H4 (cell line): ENCODE measurements at regions not wholly inside any gene's neighbourhood (a gene's known extent, or its start where the extent isn't known, plus 50 kb on each side); places are given as distances from the start of the nearest gene placed in this dataset.

ENCODE experiments used
- DNase-seq: peaks from one replicate; pipeline ENCODE4 v3.0.0-alpha.2; 2015; ENCODE audit warnings: low spot score

DNA sequence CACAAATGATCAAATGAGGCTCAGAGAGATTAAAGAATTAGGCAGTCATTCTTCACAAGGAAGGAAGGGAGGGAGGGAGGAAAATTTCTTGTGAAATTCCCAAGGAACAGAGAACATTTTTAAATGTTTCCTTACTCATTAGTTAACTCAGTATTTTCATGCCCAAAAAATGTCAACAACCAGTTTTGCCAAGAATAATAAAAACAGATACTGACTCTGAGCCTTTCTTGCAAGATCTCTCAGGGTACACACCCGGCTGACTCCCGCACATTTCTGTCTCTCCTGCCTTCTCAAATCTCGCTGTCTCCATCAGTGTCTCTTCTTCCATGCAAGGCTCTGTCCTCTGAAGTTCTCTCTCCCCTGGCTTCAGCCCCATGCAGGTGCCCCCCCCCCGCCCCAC lies 265.9 kb downstream of the TJP1 start:
- DNase-seq, result no peak

DNA sequence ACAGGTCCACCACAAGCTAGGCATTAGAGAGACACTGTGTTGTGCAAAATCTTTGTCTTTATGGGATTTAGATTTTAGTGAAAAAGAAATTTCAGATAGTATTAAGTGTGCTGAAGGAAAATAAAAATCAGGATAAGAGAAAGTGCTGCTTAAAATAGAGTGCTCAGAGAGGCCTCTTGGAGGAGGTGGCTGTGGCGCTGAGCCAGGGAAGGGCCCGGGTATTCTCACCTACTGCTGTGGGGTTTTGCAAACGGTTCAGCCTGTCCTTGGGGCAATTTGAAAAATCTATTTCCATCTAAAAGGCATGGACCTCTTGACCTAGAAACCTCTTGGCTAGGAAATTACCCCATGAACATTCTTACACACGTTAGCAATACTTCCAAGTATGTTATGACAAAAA lies 267.7 kb downstream of the TJP1 start:
- no peak for DNase-seq

DNA sequence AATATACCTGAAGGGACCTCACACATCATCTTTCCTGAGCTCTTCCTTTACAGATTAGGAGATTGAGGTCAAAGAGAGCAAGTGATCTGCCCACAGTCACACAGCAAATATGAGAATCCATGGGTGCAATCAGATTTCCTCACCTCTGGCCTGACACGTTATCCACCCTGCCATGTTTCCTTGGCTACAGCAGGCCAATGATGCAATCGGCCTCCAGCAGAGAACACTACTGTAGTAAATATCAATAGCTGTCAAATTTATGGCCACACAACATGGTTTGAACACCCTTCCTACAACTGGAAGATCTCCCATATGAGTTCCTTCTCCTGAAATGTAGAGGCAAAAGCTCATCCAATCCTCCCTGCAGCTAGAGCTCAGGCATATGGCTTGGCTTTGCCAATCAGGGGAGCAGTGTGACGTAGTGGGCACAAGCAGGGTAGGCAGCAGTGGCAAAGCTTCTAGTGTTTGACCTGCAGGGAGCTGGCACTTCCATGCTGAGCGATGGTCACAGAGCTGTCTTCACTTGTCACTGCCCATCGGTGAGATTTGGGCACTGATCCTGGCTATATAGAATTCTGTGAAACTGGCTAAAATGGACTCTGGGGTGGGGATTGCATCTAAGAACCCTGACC lies 271.3 kb downstream of the TJP1 start:
- DNase-seq, result no peak

DNA sequence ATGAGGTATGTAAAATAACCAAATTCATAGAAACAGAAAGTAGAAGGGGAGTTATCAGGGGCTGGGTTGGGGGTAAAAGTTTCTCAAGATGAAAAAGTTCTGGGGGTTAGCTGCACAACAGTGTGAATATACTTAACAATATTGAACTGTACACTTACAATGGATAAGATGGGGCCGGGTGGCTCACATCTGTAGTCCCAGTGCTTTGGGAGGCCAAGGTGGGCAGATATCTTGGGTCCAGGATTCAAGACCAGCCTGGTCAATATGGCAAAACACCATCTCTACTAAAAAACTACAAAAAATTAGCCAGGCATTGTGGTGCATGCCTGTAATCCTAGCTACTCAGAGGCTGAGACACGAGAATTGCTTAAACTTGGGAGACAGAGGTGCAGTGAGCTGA lies 274.3 kb downstream of the TJP1 start:
- DNase-seq, result no peak

DNA sequence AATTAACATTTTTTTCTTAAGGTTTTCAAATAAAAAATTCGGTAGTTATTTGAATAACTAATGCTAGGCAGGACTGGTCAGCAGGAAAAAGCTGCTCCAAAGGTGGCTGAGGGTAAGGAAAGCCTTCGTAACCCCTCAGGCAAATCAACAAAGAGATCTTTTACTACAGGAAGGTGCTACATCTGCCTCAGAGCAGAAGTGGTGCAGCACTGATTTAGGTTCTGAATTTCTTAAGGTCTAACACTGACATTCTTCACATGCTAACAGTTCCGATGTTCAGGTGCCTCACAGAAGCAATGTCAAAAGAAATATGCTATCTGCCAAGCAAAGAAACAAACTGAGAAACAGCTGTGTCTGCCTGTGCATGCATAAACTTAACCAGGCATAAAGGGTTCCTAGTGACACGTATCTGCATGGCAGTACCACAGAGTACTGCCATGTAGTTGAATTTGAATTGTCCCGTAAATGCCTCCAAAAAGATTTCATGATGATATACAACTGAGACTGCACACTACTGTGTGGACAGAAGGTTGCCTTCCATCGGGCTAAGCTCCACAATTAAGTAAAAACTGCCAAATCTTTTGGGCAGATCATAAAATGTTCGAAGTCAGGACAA lies 275.0 kb upstream of the NSMCE3 start:
- DNase-seq, result no peak

DNA sequence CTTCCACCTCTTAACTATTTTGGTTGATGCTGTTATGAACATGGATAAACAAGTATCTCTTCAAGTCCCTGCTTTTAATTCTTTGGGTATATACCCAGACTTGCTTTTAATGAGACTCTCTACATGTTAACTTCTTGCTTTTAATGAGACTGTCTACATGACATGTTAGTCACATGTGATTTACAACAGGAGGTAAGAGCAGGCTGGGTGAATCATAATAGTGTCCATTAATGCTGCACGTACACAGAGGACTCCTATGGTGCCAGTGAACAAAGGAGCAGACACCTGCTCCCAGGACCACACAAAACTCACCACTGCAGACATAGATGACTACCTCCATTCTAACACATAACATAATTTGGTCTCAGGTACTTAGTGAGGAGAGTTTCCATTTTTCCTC lies 273.4 kb upstream of the NSMCE3 start:
- no peak for DNase-seq

DNA sequence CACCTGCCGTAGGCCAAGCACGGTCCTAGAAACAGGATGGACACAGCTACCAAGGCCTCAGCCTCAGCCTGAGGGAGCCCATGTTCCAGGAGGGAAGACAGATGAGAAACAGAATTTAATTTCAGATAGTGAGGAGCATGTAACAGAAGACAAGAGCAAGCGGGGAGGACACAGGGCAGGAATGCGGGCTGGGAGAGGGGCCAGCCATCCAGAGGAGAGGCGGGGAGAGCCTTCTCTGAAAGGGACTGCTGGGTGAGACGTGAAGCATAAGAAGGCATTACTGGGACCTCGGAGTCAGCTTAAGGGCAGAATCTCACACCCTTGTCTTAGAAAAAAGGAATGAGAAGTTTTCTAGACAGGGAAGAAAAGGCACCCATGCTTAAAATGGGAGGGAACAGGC lies 271.7 kb upstream of the NSMCE3 start:
- DNase-seq, result no peak

DNA sequence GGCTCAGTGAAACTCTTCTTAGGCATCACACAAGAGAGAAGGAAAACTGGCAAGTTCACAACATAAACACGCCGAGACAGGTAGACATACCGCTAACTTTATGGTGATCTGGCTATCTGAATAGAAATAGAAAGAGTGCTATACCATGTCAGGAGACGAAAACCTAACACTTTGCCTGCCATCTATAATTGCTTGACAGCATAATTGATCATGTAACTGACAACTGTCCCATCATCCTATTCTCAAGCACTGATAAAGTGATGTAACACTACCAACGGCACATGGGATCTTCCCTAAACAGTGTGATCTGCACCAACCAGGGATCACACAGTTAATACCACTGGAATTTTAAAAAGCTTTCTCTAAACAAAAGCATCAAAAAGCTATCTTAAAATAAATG lies 270.9 kb upstream of the NSMCE3 start:
- no peak for DNase-seq

DNA sequence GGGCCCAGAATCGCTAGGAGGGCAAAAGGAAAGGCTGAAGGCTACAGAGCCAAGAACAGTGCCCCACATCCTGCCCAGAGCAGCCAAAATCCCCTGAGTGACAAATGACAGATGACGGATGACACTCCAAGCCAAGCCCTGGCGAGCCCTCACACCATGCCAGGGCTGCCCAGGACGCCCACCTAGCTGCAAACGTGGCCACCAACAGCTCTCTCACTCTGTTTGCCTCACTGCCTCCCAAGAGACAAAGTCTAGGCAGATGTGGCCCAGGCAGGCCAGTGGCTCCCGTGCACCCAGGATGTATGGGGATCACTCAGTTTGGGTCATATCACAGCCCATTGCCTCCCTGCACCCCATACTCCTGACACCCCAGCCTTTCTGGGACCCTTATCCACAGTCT lies 270.1 kb upstream of the NSMCE3 start:
- DNase-seq, result no peak

DNA sequence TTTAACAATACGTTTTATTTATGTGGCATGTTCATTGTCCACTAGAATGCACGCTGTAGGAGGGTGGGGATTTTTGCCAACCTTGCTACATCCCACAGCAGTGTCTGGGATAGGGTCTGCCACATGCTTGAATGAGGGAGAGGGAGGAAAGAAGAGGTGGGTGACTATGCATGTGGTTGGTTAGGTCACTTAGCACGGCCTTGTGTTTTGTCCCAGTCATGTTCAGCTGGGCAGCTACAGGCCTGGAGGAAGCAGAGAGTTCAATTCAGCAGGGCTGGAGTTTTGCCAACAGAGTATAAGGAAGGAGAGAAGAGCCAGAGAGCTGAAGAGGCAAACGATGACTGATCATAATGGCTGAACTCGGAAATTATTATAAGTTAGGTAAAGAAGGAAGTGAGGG lies 268.4 kb upstream of the NSMCE3 start:
- DNase-seq, result no peak

DNA sequence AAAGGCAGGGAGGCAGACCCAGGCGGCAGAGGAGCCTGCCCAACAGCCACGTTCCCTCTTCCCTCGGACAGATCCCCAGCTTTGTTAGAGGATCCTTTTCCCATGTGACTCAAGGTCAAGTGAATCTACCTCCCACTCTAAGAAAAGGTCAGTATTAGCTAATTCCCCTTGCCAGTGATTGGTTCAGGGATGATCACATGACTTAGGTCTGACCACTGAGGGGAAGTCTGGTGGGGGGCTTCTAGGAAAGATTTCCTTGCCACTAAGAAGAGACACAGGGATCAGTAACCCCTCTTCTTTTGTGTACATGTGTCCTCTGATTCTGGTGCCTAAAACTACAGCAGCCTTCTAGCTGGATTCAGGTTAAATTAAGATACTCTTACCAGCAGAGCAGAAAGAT lies 266.3 kb upstream of the NSMCE3 start:
- no peak for DNase-seq

DNA sequence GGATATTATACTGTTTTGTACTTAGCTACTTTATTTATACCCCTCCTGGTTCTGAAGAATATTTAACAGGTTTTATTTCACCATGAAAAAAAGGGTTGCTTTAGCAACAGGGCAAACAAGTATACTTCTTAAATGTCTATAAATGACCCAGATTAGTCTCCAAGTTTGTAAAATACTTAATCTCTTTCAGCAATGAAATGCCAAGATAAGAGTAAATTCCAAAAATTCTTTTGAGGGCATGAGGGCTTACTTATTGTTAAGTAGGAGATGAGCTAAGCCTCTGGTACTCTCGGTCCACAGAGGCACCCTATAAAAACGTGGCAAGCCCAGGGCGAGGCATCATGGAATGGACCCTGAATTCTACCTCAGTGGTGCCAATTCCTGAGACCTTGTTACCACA lies 264.8 kb upstream of the NSMCE3 start:
- DNase-seq, result no peak

DNA sequence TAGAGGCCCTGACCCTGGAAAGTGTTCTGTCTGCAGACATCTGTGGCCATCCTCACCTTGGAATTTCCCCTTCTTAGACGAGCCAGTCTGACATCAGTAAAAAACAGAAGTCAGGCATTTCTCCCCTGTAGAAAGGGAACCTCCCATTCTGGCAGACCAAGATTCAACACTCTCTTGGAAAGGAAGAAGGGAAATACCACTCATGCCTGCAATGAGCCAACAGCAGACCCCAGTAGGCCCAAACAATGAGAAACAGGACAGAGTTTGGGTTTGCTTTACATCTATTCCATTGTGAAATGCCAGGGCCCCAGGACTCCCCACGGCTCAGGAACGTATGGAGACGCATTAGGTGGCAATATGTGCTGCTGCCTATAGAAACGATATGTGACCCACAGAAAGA lies 264.0 kb upstream of the NSMCE3 start:
- DNase-seq, result no peak

DNA sequence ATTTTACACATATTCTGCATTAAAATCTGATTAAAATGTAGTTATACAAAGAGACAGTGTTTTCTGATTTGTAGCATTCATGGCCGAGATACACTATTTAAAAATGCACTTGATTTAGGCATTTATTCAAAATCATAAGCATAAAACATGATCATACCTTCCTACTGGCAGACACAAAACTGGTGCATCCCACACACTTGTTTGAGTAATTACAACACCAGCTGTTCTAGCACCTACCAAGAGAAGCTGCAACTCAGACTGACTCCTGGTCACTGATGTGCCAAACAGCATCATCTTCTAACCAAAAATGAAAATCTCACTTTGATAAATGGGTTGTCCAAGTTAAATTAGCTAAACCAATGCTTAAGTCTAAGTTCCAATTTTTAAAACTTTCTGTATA lies 262.7 kb upstream of the NSMCE3 start:
- no peak for DNase-seq

DNA sequence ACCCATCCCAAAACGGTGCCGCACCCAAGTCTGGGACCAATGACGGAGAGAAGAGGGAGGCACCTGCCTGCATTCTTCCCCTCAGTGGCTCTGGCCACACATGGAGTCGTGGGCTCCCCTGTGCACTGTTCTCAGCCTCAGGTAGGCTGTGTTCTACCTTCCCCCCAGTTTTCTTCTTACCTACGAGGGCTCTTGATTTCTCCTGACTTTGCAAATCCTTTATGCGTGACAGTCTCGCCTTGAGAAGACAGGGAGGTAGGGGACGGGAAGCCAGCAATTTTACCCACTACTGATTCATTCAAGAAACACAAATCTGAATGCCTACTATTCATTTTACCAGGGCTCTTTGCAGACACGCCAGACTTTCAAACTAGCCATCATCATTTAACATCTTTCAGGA lies 261.3 kb upstream of the NSMCE3 start:
- DNase-seq, result no peak

DNA sequence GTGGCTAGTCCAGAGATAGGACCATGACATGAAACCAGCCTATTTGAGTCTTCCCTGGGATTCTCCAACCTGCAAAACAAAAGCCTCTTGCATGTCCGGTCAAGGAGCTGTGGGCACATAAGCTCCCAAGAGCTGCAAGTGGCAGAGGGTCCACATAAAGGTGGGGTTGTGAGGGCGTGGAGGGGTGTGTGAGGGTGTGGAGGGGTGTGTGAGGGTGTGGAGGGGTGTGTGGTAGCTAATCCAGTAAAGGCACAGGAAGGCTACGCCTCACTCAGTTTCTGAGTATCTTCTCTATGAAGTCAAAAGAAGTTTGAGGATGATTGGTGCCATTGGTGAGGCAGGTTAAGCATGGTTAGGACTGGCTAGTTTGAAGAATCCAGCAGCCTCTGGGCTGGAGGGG lies 259.4 kb upstream of the NSMCE3 start:
- DNase-seq, result no peak

DNA sequence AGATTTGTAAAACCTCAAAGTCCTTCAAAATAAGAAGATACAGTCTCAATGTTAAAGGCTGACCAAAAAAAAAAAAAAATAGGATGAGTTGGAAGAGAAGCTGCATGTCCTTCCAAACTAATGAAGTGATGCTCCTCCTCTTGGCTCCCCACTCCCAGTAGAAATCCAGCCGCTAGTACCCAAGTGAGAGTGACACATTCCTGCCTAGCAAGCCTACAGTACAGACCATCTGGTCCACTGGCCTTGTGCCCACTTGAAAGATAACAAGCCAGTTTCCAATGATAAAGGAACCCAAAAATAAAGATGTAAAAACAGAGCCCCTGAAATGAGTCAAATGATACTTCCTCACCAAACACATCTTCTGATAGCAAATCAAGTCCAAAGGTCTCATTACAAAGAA lies 258.7 kb upstream of the NSMCE3 start:
- DNase-seq, result no peak

DNA sequence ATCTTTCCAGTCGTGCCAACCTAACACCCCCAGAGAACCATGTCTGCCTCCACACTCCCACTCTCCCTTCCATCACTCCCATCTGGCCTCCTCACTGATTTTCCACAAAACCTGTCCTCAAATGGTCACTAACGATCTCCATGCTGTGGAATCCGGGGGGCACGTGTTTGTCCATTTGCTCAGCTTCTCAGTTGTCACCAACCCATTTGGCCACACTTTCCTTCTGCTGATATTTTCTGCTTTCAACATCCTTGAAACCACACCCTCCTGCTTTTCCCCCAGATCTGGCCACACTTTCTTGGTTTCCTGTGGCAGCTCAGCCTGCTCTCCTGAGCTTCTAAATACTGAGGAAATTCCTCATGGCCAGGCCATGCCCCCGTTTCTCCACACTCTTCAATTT lies 257.2 kb upstream of the NSMCE3 start:
- DNase-seq, result no peak

DNA sequence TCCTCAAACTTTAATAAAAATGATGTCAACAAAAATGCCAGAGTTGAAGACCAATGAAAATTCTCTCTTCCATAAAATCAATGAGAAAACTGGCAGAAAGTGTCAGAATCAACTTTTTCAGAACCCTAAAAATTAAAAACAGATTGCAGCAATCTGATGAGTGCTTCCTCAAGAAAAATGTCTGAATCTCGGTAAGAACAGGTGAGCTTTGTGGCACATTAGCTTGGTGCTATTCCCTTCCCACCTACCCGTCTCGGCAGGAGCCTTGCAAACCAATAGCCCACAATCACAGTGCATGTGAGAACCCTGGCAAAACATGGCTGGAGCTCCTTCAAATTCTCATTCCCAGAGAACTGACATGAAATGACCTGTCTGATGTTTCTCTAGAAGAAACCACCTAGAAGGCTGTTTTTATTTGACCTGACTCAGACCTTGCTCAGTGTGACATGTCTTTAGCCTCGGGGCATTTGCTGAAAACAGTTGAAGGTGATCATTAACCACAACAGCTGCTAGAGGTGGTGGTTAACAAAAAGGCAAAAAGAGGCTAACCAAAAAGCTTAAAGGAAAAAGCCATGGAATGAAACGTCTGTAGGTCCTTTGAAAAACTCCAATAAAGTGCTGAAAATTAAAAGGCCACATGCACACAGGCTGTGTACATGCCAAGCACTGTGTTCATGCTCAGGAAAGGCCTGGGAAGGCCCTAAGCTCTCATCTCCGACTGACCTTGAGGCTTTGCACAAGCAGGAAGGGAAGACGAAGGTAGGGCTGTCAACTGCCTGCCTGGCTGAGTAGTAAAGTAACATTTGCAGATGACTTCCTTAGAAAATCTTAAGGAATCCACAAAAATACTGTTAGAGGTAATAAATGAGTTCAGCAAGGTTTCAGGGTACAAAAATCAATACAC lies 253.0 kb upstream of the NSMCE3 start:
- peak; percentile 30 for DNase-seq

DNA sequence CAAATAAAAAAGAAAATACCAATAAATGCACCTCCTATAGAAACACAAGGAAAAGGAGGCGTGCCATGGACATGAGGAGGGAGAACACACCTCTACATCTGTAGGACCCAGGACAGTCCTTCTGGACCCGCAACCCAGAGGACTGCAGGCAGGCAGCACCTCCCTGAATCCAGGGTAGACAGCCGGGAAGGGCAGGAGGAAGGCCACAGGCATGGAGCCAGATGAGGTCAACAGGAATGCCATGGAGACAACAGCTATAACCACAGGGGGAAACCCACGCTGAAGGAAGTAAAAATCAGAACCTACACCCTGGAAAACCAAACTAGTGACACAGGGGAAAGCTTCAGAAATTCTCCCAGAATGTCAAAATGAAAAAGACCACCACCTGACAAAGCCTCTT lies 248.8 kb upstream of the NSMCE3 start:
- no peak for DNase-seq

DNA sequence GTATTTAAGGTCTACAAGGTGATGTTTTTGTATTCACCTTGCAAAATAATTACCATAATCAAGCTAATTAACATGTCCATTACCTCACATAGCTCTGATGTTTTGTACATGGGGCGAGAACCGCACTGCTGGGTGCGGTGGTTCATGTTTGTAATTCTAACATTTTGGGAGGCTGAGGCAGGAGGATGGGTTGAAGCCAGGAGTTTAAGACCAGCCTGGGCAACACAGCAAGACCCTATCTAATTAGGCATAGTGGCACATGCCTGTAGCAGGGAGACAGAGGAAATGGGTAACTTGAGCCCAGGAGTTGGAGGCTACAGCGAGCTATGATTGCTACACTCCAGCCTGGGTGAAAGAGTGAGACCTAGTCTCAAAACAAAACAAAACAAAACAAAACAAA lies 248.2 kb upstream of the NSMCE3 start:
- no peak for DNase-seq

DNA sequence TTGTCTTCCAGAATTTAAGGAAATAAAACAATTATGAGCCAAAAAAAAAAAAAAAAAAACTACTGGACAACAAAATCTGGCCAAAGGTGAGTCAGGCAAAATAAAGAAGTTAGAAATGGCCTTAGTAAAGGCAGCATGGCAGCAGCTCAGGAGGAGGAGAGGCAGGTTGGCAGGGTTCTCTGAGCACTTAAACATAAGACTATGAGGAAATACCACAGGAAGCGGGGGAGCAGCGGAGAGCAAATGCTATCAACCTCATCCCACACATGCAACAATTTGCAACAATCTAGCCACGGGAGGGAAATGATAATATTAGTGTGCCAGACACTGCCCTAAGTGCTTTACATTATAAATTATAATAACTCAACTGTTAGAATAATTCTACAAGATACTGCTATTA lies 247.3 kb upstream of the NSMCE3 start:
- DNase-seq, result no peak

DNA sequence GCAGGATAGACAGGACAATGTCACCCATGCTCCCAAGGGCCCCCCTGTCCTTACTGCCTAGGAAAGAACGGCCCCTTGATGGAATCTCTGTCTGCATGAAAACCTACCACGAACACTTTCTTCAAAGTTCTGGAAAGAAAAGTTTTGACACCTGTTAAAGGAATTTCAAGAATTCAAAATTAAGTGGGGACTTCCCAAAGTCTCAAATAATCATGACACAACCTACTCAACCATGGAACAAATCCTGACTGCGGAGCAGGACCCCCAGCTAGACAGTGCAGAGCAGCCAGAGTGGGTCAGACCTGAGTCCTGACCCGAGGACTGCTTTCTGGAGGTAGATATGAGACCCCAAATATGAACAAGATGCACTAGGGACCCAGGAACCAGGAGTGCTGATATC lies 245.3 kb upstream of the NSMCE3 start:
- no peak for DNase-seq
